IMR-90 (cell line): ENCODE measurements at regions not wholly inside any gene's neighbourhood (a gene's known extent, or its start where the extent isn't known, plus 50 kb on each side); places are given as distances from the start of the nearest gene placed in this dataset.

Experiments
- ATAC-seq: fragments of 200-7000 bp; cut with Tn5 transposase; 2 replicates; pipeline ENCODE4 v1.9.1; 2020; ENCODE audit warnings: low read depth, mild to moderate bottlenecking, moderate library complexity
- BruUV-seq: library from RNA; stranded (reverse); fragments of 400-500 nt; replicated peaks from 2 replicates; lab custom pipeline; 2021; lab: Mats Ljungman, UMichigan
- CTCF ChIA-PET: fragments of 300-600 bp; formaldehyde crosslinking; extraction: SDS; loops from one replicate; lab custom pipeline; 2021; ENCODE audit warnings: antibody characterized with exemption; lab: Yijun Ruan, JAX
- POLR2A ChIA-PET: fragments of 300-600 bp; sonication (Branson Sonifier 250); formaldehyde crosslinking; loops from one replicate; lab custom pipeline; 2022; ENCODE audit warnings: antibody characterized with exemption; ENCODE audit not compliant: unreplicated experiment; lab: Charles Lee
- DNase-seq: peaks from one replicate; pipeline ENCODE4 v3.0.0; 2013
- H2AFZ ChIP-seq: replicated peaks from 2 replicates; pipeline ENCODE3; 2013; ENCODE audit warnings: low read length, mild to moderate bottlenecking; ENCODE audit not compliant: poor library complexity
- H2AK5ac ChIP-seq: 2 replicates; pipeline ENCODE4 v1.6.1; 2013; ENCODE audit warnings: low read depth, low read length, inconsistent platforms
- H2AK9ac ChIP-seq: replicated peaks from 2 replicates; pipeline ENCODE3; 2013; ENCODE audit warnings: mild to moderate bottlenecking, low read depth, low read length, moderate library complexity; ENCODE audit not compliant: poor library complexity
- H2BK120ac ChIP-seq: 2 replicates; pipeline ENCODE4 v1.6.1; 2013; ENCODE audit warnings: low read depth, low read length, inconsistent platforms
- H2BK15ac ChIP-seq: 3 replicates; pipeline ENCODE4 v1.6.1; 2013; ENCODE audit warnings: low read depth, low read length, inconsistent platforms
- H2BK20ac ChIP-seq: 2 replicates; pipeline ENCODE4 v1.6.1; 2013; ENCODE audit warnings: low read depth, mild to moderate bottlenecking, inconsistent platforms, low read length, moderate library complexity
- H2BK5ac ChIP-seq: 2 replicates; pipeline ENCODE4 v1.6.1; 2013; ENCODE audit warnings: mild to moderate bottlenecking, low read depth, low read length, inconsistent platforms; ENCODE audit not compliant: poor library complexity, severe bottlenecking
- H3K14ac ChIP-seq: replicated peaks from 2 replicates; pipeline ENCODE4 v1.6.1; 2013; ENCODE audit warnings: low read depth, low read length, inconsistent platforms
- H3K18ac ChIP-seq: 2 replicates; pipeline ENCODE4 v1.6.1; 2013; ENCODE audit warnings: low read depth, low read length, control low read depth
- H3K23ac ChIP-seq: 2 replicates; pipeline ENCODE4 v1.6.1; 2013; ENCODE audit warnings: low read depth, low read length, inconsistent platforms
- H3K27ac ChIP-seq: 2 replicates; pipeline ENCODE4 v1.5.1; 2013; ENCODE audit warnings: mild to moderate bottlenecking, control low read depth, low read length; ENCODE audit not compliant: insufficient read depth
- H3K27me3 ChIP-seq: 2 replicates; pipeline ENCODE4 v1.6.1; 2013; ENCODE audit warnings: low read length; ENCODE audit not compliant: control insufficient read depth, insufficient read depth
- H3K36me3 ChIP-seq: 2 replicates; pipeline ENCODE4 v1.6.1; 2013; ENCODE audit warnings: low read length, mixed read lengths; ENCODE audit not compliant: control insufficient read depth, insufficient read depth
- H3K4ac ChIP-seq: 2 replicates; pipeline ENCODE4 v1.6.1; 2013; ENCODE audit warnings: low read depth, low read length, inconsistent platforms
- H3K4me1 ChIP-seq: 2 replicates; pipeline ENCODE4 v1.6.1; 2013; ENCODE audit warnings: low read length, mixed read lengths; ENCODE audit not compliant: control insufficient read depth, insufficient read depth
- H3K4me2 ChIP-seq: 2 replicates; pipeline ENCODE4 v1.6.1; 2013; ENCODE audit warnings: low read depth, mild to moderate bottlenecking, control low read depth, low read length, moderate library complexity
- H3K4me3 ChIP-seq: 2 replicates; pipeline ENCODE4 v1.5.1; 2013; ENCODE audit warnings: low read depth, mild to moderate bottlenecking, control low read depth, low read length, moderate library complexity; ENCODE audit not compliant: insufficient read depth
- H3K56ac ChIP-seq: 2 replicates; pipeline ENCODE4 v1.6.1; 2013; ENCODE audit warnings: low read length, inconsistent platforms; ENCODE audit not compliant: insufficient read depth; ENCODE audit errors: extremely low read depth
- H3K79me1 ChIP-seq, 2 experiments: 2 replicates each; pipeline ENCODE4 v1.6.1; 2013; ENCODE audit warnings: low read length in 2 of 2, inconsistent platforms in 1 of 2, low read depth in 1 of 2
- H3K9ac ChIP-seq: 2 replicates; pipeline ENCODE4 v1.6.1; 2013; ENCODE audit warnings: low read depth, low read length, control low read depth
- H3K9me1 ChIP-seq: 2 replicates; pipeline ENCODE4 v1.6.1; 2013; ENCODE audit warnings: low read length, inconsistent platforms; ENCODE audit not compliant: insufficient read depth
- H3K9me3 ChIP-seq: 2 replicates; pipeline ENCODE4 v1.6.1; 2013; ENCODE audit warnings: low read length; ENCODE audit not compliant: control insufficient read depth, insufficient read depth
- H4K20me1 ChIP-seq: 2 replicates; pipeline ENCODE4 v1.6.1; 2013; ENCODE audit warnings: low read length, inconsistent platforms; ENCODE audit not compliant: insufficient read depth
- H4K5ac ChIP-seq: 2 replicates; pipeline ENCODE4 v1.6.1; 2013; ENCODE audit warnings: mild to moderate bottlenecking, low read depth, low read length, control low read depth
- H4K8ac ChIP-seq, 2 experiments: 2 replicates each; pipeline ENCODE4 v1.6.1; 2013; ENCODE audit warnings: low read depth in 2 of 2, low read length in 2 of 2, control low read depth in 1 of 2, inconsistent platforms in 1 of 2
- H4K91ac ChIP-seq: 2 replicates; pipeline ENCODE4 v1.6.1; 2013; ENCODE audit warnings: low read depth, low read length, inconsistent platforms; ENCODE audit not compliant: insufficient read depth
- CEBPB ChIP-seq: IDR thresholded peaks from 2 replicates; pipeline ENCODE4 v1.6.1; 2012; ENCODE audit warnings: low read depth, low read length, improper control_type of control experiment
- RAD21 ChIP-seq: IDR thresholded peaks from 2 replicates; pipeline ENCODE4 v1.6.1; 2012; ENCODE audit warnings: low read length, improper control_type of control experiment
- WGBS, 2 experiments: methylation state at CpG; one replicate each; pipeline versions ENCODE4 v1.1.5 to v1.1.7; 2013; ENCODE audit warnings: missing lambda C conversion rate in 2 of 2; ENCODE audit not compliant: insufficient read length in 1 of 2; ENCODE audit errors: extremely low coverage in 2 of 2; 5-methylcytosine and 5-hydroxymethylcytosine counted together
- dilution Hi-C: fragments of 300-500 bp; cut with HindIII; formaldehyde crosslinking; loops from one replicate; pipeline ENCODE4 v1.14.3; 2018; ENCODE audit warnings: low sequenced_read_pairs; ENCODE audit not compliant: unreplicated experiment
- in situ Hi-C: fragments of 300-500 bp; cut with MboI; formaldehyde crosslinking; loops from 3 replicates; pipeline ENCODE4 v1.14.3; 2019; ENCODE audit warnings: low sequenced_read_pairs, inconsistent platforms, mixed read lengths
- intact Hi-C: fragments of 100-400 bp; cut with micrococcal nuclease; formaldehyde crosslinking; loops from 2 replicates; pipeline ENCODE4 v1.10.0; 2022

DNA sequence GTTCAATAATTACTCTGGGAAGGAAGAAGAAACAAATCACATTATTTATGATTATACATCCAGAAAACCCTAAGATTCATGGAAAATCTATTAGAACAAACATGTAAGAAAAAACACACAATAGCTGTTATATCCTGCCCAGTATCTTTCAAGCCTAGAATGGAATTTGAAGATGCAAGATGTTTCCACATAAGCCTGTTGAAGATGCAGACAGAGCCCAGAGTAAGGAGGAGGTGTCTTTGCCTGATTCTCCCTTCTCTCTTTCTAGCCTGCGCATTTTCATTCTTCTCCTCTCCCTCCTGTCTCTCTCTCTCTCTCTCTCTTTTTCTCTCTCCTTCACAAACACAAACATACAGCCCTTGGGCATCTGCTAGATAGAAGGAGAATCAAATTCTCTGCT is 170.1 kb upstream of the INHBA start:
- Histone ChIP-seq H3K18ac (peak overlapping the region; percentile 29; the same call in 1 of the 2 replicates), H3K4me2 (no peak overlapping the region), H4K8ac (no peak overlapping the region; a peak in 1 of 4 replicates), H3K23ac (no peak overlapping the region), H2BK20ac (no peak overlapping the region), H4K5ac (no peak overlapping the region), H3K4ac (no peak overlapping the region), H3K36me3 (no peaks in the 10 kb centered on the region), H3K9me1 (no peaks in the 10 kb centered on the region), H4K91ac (no peak overlapping the region), H3K4me1 (peaks cover 14% of the 10 kb centered on the region), H3K9ac (no peak overlapping the region), H3K4me3 (no peak overlapping the region), H2AFZ (no peak overlapping the region), H3K14ac (no peak overlapping the region; the same call in 1 of the 2 replicates), H3K27ac (no peak overlapping the region), H2BK15ac (no peak overlapping the region), H4K20me1 (no peaks in the 10 kb centered on the region), H3K56ac (no peak overlapping the region), H2BK5ac (no peak overlapping the region), H2AK9ac (no peak overlapping the region), H3K27me3 (no peaks in the 10 kb centered on the region), H3K79me1 (no peaks in the 10 kb centered on the region), H3K9me3 (no peaks in the 10 kb centered on the region), H2BK120ac (no peak overlapping the region; the same call in 1 of the 2 replicates), H2AK5ac (no peak overlapping the region)
- dilution Hi-C loops (no loop called here), in situ Hi-C loops (no loop called here), intact Hi-C loops (no loop called here)
- ChIA-PET POLR2A (interaction anchor here (0.6 to 0.8 kb wide), 2 partner anchors 43 to 975 kb away, joined by 3 to 5 read pairs; no protein-coding TSS in a partner anchor), CTCF (no interaction called here)
- DNase-seq: no peak
- TF ChIP-seq CEBPB (no peak), RAD21 (no peak)
- no TSS peak for BruUV-seq
- 0 out of 2 replicates have a peak, but pooled peaks have one; percentile 40 for ATAC-seq
- no CpG with 5 or more reads among the region's 1 CpG for WGBS, 2 experiments
